GM12892 (cell line): ENCODE measurements at regions not wholly inside any gene's neighbourhood (a gene's known extent, or its start where the extent isn't known, plus 50 kb on each side); places are given as distances from the start of the nearest gene placed in this dataset.

Experiments
- POLR2AphosphoS5 ChIP-seq: IDR thresholded peaks from 2 replicates; pipeline ENCODE4 v1.6.1; 2011; ENCODE audit warnings: low read depth, low read length, control low read depth
- TAF1 ChIP-seq: IDR thresholded peaks from 2 replicates; pipeline ENCODE4 v1.6.1; 2011; ENCODE audit warnings: low read depth, mild to moderate bottlenecking, control low read depth, low read length, borderline replicate concordance

DNA sequence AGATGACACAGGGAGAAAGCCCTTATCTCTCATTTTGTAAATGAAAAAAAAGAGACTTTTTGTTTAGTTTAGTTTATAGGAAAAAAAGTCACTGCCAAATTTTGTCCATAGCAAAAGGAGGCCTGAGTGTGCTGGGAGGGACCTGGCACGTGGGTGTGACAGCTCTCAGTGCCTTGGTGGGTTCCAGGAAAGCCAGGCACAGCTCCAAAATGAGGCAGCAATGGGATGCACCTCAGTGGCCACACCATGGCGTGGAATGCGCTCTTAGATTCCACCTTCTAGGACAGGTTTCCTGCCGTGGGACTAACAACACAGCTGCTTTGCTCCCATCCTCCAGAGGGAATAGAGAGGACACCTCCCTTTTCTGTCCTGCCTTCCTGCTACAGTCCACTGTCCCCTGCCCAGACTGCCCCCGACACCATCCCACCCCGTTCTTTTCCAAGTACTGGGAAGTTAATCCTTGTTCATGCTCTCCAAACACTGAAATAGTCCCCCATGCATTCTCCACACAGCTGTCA lies 207.6 kb downstream of the EMP1 start:
- TF ChIP-seq POLR2AphosphoS5 (no peak), TAF1 (no peak)
